Motor neuron (in vitro differentiated cells): ENCODE measurements at regions not wholly inside any gene's neighbourhood (a gene's known extent, or its start where the extent isn't known, plus 50 kb on each side); places are given as distances from the start of the nearest gene placed in this dataset.
A peak's percentile ranks its signal among the peaks of the same experiment; 100 is the strongest.

ENCODE experiments used
- ATAC-seq, 8 experiments: fragments of 200-7000 bp; cut with Tn5 transposase; replicated peaks in 6 of 8; 2 replicates each; pipeline ENCODE4 v1.8.0; 2021; ENCODE audit warnings: mild to moderate bottlenecking in 8 of 8, moderate library complexity in 8 of 8
- H3K27ac ChIP-seq, 2 donors: fragments of 250-450 bp; sonication (Bioruptor Pico); 2 replicates each; pipeline ENCODE4 v1.9.0; 2021; ENCODE audit warnings: antibody characterized with exemption in 2 of 2, mild to moderate bottlenecking in 2 of 2, moderate library complexity in 1 of 2
- H3K4me1 ChIP-seq, 2 donors: fragments of 250-450 bp; sonication (Bioruptor Pico); replicated peaks in 1 of 2; 2 replicates each; pipeline ENCODE4 v1.6.1; 2021; ENCODE audit warnings: antibody characterized with exemption in 2 of 2, mild to moderate bottlenecking in 2 of 2, moderate library complexity in 1 of 2
- H3K4me3 ChIP-seq, 5 donors: fragments of 250-450 bp; sonication (Bioruptor Pico); 2 replicates each; pipeline ENCODE4 v1.9.0; 2021; ENCODE audit warnings: antibody characterized with exemption in 5 of 5, mild to moderate bottlenecking in 5 of 5, moderate library complexity in 4 of 5
- WGBS, 10 experiments: fragments of 450-650 bp; shearing (Covaris generic); methylation state at CpG; one replicate each; pipeline ENCODE4 v1.0.0; 2022; 5-methylcytosine and 5-hydroxymethylcytosine counted together
- in situ Hi-C, 9 experiments: fragments of 400-800 bp; cut with MboI; loops; one replicate each; pipeline ENCODE4 v1.15.0; 2021; ENCODE audit warnings: low sequenced_read_pairs in 9 of 9, low pct_unique_long_range_greater_than_20kb in 2 of 9; ENCODE audit not compliant: unreplicated experiment in 9 of 9

DNA sequence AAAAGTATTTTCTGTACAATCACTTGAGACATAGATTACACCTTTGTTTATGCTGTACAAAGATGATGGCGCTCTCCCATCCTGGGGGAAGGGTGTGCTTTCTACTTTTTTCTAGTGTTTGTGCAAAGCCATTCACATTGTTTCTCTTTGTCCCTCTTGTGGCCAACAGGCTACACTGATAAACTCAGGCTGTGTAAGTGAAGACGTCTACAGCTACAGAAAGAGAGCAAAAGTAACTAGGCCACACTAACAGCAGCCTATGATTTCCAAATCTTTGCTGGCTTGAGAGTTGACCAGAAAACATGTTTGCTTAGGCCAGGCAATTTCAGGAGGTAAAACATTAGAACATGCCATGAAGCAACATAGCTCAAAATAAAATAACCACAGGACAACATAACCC lies 75.1 kb downstream of the FOXB1 start:
- in situ Hi-C loops: no loop called here
- Histone ChIP-seq H3K27ac (no peak overlapping the region), H3K4me1 (peaks cover 51 to 54% of the 10 kb centered on the region in 2 donors), H3K4me3 (no peak overlapping the region)
- peak in 4 of 8 experiments; percentile 33 to 53 (median 40) for ATAC-seq
- 20 to 100% (median 76%) methylated on average over 1 to 2 of the region's 2 CpGs for WGBS, 10 experiments

DNA sequence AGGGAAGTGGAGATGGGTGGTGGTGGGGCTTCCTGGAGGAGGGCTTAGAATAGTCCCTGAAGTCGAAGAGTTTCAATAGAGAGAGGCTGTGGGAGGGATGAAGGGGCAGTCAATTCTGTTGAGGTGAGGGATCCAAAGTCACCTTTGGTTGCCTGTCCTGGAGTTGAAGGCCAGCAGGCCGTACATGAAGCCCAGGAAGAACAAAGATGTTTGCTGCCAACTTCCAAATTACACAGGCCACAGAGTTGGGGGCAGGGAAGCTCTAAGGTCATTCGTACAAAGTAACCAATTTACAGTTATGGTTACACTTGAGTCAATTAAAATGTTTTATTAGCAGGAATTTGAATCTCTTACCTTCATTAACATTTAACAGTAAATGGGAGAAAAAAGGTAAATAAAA lies 77.9 kb downstream of the FOXB1 start:
- H3K27ac ChIP-seq: no peak overlapping the region
- 23 to 100% (median 86%) methylated on average over 1 to 3 of the region's 3 CpGs; no CpG with 5 or more reads in 3 of the 10 experiments for WGBS, 10 experiments
- H3K4me1 ChIP-seq: peaks cover 34 to 40% of the 10 kb centered on the region in 2 donors
- no peak overlapping the region for H3K4me3 ChIP-seq
- no peak for ATAC-seq
- in situ Hi-C loops: no loop called here

DNA sequence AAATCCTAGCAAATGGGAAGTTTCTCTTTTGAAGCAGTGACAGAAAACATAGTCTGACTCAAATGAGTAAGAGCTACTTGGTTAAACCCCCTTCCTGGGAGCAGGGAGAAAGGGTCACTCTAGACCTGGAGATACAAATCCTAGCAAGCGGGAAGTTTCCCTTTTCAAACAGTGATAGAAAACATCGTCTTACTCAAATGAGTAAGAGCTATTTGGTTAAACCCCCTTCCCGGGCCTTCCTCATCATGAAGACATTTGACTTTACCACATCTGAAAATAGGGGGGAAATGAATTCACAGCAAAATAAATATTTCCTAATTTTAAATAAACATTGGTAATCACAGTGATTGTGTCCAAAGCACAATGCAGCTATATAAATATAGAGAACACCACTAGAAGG lies 79.2 kb downstream of the FOXB1 start:
- Histone ChIP-seq H3K27ac (no peak overlapping the region), H3K4me1 (peaks cover 32 to 40% of the 10 kb centered on the region in 2 donors), H3K4me3 (no peak overlapping the region)
- in situ Hi-C loops: no loop called here
- 56 to 100% (median 88%) methylated on average over 1 to 3 of the region's 3 CpGs for WGBS, 10 experiments
- ATAC-seq: no peak

- H3K4me1 ChIP-seq: peaks cover 33 to 44% of the 10 kb centered on the region in 2 donors
- ATAC-seq: peak in 5 of 8 experiments; percentile 96 to 97 (median 97)
- no peak overlapping the region for H3K4me3 ChIP-seq
- WGBS, 10 experiments: 0 to 56% (median 34%) methylated on average over 1 to 8 of the region's 8 CpGs; no CpG with 5 or more reads in 2 of the 10 experiments
- in situ Hi-C loops: no loop called here
- peak overlapping the region in 1 of 2 donors; percentile 45 for H3K27ac ChIP-seq
Measured at GRCh38 chr15:60086681-60087429, 82.7 kb downstream of the FOXB1 start.

DNA sequence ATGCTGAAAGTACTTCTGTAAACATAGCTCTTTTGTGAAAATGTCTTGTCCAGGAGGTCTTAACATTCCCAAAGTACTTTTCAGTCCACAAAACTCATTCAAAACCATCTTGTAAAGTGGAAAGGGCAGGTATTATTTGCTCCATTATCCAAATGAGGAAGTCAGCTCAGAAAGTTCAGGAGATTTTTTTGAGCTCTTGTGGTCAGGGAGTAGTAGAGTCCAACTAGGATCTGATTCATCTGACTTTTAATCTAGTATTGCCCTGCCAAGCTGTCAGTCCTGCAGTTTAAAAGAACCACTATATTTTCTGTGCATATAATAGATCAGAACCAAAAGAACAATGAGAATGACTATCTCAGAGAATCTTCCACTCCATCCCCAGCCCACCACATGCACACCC lies 83.5 kb downstream of the FOXB1 start:
- no peak for ATAC-seq
- Histone ChIP-seq H3K27ac (no peak overlapping the region), H3K4me3 (no peak overlapping the region), H3K4me1 (peaks cover 37 to 51% of the 10 kb centered on the region in 2 donors)
- in situ Hi-C loops: no loop called here

DNA sequence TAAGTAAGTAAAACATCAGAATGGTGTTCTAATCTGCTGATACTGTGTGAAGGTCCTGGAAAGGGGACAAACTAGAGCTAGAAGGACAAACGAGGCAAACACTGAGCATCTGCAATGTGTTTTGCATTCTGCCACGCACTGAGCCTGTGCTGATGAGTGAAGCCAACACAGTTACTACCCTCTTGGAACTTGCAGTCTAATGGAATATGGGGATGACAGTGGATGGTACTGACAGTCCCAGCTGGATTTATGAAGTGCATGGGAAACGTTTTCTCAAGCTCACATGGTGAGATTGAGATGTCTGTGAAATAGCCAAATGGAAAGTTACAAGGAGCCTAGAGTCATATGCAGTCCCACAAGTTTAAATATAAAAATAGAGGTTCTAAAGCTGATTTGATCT lies 86.6 kb downstream of the FOXB1 start:
- peaks cover 45 to 70% of the 10 kb centered on the region in 2 donors for H3K4me1 ChIP-seq
- in situ Hi-C loops: no loop called here
- ATAC-seq: no peak
- H3K4me3 ChIP-seq: no peak overlapping the region
- 0 to 88% (median 63%) methylated on average over 1 to 3 of the region's 3 CpGs; no CpG with 5 or more reads in 3 of the 10 experiments for WGBS, 10 experiments
- no peak overlapping the region for H3K27ac ChIP-seq

DNA sequence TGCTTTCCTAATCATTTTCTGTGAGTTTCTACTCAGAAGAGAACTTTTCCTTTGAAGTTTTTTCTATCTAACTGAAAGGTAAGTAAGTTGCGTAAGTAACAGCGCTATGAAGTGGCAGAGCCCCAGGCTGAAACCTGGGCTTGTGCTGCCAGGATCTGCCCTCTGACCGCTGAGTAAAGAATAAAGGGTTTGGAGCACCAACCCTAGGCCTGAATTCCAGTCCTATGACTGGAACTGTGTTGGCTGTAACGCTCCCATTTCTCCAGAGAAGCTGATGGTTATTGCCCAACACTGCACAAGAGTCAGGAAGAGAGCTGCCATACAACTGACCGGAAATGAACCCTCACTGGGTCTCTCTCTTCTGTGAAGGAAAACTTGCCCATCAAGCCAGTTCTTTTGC lies 87.0 kb downstream of the FOXB1 start:
- no peak overlapping the region for H3K4me3 ChIP-seq
- in situ Hi-C loops: no loop called here
- peaks cover 42 to 67% of the 10 kb centered on the region in 2 donors for H3K4me1 ChIP-seq
- H3K27ac ChIP-seq: no peak overlapping the region
- ATAC-seq: peak in 2 of 8 experiments; percentile 69 to 97
- 0 to 100% (median 89%) methylated on average over 1 to 5 of the region's 5 CpGs; no CpG with 5 or more reads in 1 of the 10 experiments for WGBS, 10 experiments

DNA sequence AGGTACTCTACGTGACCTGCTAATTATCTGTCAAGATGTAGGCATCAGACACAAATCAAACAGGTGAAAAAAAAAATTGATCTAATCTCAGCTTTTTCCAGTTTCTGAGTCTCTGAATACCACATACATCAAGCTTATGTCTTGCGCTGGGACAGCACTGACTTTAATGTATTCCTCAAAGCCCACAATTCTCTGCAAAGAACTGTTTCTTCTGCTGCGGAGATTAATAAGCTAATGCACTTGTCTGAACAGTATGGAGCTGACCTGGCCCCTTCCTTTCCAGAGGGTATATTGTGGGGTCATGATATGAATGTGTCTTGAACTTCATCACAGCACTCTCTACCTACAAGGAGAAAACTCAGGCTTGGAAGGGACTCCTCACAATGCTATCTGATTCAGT lies 87.8 kb downstream of the FOXB1 start:
- Histone ChIP-seq H3K4me3 (no peak overlapping the region), H3K4me1 (peaks cover 35 to 59% of the 10 kb centered on the region in 2 donors), H3K27ac (no peak overlapping the region)
- peak in 5 of 8 experiments; percentile 22 to 77 (median 69) for ATAC-seq
- in situ Hi-C loops: no loop called here
- 0 to 79% (median 47%) methylated on average over 1 to 3 of the region's 3 CpGs; no CpG with 5 or more reads in 2 of the 10 experiments for WGBS, 10 experiments

- Histone ChIP-seq H3K27ac (peak overlapping the region in 1 of 2 donors; percentile 54), H3K4me3 (no peak overlapping the region), H3K4me1 (peaks cover 23 to 43% of the 10 kb centered on the region in 2 donors)
- ATAC-seq: peak in 5 of 8 experiments; percentile 83 to 94 (median 90)
- in situ Hi-C loops: no loop called here
- 0 to 58% (median 15%) methylated on average over 1 to 4 of the region's 4 CpGs for whole genome bisulfite sequencing, 10 experiments
Measured at GRCh38 chr15:60093273-60094067, 89.4 kb downstream of the FOXB1 start.

GRCh38 chr15:60095711-60096110 lies 91.6 kb downstream of the FOXB1 start:
- in situ Hi-C loops: no loop called here
- 0 to 100% (median 80%) methylated on average over 1 to 2 of the region's 2 CpGs; no CpG with 5 or more reads in 3 of the 10 experiments for WGBS, 10 experiments
- ATAC-seq: no peak
- no peak overlapping the region for H3K4me3 ChIP-seq
- peaks cover 15 to 35% of the 10 kb centered on the region in 2 donors for H3K4me1 ChIP-seq
- H3K27ac ChIP-seq: no peak overlapping the region

GRCh38 chr15:60096157-60096556 lies 92.0 kb downstream of the FOXB1 start:
- ATAC-seq: no peak
- Histone ChIP-seq H3K4me1 (peaks cover 15 to 35% of the 10 kb centered on the region in 2 donors), H3K27ac (no peak overlapping the region), H3K4me3 (no peak overlapping the region)
- in situ Hi-C loops: no loop called here
- 36 to 100% (median 86%) methylated on average over 1 to 4 of the region's 4 CpGs; no CpG with 5 or more reads in 4 of the 10 experiments for WGBS, 10 experiments

DNA sequence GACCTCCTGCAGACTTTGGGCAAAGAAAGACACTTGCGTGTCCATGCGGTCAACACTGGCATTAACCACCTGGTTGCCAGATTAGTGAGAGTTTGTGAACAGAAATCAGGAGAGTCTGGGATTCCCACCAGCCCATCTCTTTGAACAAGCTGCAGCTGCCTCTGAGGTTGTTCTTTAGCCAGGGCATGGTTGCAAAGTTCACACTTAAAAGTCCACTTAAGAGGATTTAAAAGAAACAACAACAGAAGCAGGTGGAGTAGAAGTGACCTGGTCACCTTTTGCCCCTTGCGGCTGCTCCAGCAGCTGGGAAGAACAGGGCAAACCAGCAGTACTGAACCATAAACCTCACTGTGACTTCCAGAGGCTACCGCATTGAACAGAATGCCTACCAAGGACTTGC lies 97.3 kb downstream of the FOXB1 start:
- no peak for ATAC-seq
- WGBS, 10 experiments: 0 to 86% (median 76%) methylated on average over 1 to 4 of the region's 4 CpGs; no CpG with 5 or more reads in 3 of the 10 experiments
- no peak overlapping the region for H3K27ac ChIP-seq
- H3K4me1 ChIP-seq: no peaks in the 10 kb centered on the region
- no peak overlapping the region for H3K4me3 ChIP-seq
- in situ Hi-C loops: no loop called here

- in situ Hi-C loops: no loop called here
- ATAC-seq: no peak
- Histone ChIP-seq H3K4me3 (no peak overlapping the region), H3K27ac (no peak overlapping the region), H3K4me1 (no peaks in the 10 kb centered on the region)
Measured at GRCh38 chr15:60102748-60103147, 98.6 kb downstream of the FOXB1 start.
